Skeletal muscle cell (primary cell): ENCODE measurements at regions not wholly inside any gene's neighbourhood (a gene's known extent, or its start where the extent isn't known, plus 50 kb on each side); places are given as distances from the start of the nearest gene placed in this dataset.
"Not testable (repeated sequence)": the region's sequence is repeated elsewhere in the genome, so short reads cannot be mapped to it uniquely, and the experiment has no call there.

Experiments used
- DNase-seq: peaks from one replicate; pipeline ENCODE4 v3.0.0-alpha.2; 2010; ENCODE audit warnings: low read depth
- H3K4me3 ChIP-seq: 2 replicates; pipeline ENCODE4 v1.5.1; 2011; ENCODE audit warnings: low read depth, mild to moderate bottlenecking, control low read depth, low read length, moderate library complexity

- no peak for DNase-seq
- no peak overlapping the region for H3K4me3 ChIP-seq
Observed at GRCh38 chr22:41023299-41023623, 69.1 kb upstream of the EP300 start.

DNA sequence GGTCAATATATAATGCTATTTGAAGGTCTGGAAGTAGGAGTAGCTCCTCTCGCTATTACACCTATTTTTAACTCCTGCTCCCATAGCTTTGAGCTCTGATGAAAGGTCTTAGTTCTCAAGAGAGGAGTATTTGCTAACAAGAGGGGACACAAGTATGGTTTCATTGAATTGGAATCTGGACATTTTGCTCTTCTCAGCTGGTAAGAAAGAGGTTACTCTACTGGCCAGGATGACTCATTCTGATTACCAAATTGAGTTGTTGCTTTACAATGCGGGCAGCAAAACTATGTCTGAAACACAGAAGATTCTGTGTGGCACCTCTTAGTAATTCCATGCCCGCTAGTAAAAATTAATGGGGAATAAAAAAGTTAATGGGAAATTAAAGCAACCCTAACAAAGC, 63.6 kb upstream of the EP300 start:
- DNase-seq = peak; percentile 88
- no peak overlapping the region for H3K4me3 ChIP-seq

DNA sequence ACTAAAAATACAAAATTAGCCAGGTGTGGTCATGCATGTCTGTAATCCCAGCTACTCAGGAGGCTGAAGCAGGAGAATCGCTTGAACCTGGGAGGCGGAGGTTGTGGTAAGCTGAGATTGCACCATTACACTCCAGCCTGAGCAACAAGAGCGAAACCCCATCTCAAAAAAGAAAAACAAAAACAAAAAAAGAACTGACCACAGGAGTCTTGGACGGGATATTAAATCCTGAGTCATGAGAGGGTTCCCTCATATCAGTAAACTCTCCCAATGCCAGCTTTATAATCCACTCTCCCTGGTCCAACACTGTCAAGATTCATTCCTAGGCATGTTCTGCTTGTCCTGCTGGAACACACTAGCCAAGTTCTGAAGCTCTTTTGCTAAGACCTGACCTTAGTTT, 61.5 kb upstream of the EP300 start:
- H3K4me3 ChIP-seq = no peak overlapping the region
- DNase-seq = no peak

DNA sequence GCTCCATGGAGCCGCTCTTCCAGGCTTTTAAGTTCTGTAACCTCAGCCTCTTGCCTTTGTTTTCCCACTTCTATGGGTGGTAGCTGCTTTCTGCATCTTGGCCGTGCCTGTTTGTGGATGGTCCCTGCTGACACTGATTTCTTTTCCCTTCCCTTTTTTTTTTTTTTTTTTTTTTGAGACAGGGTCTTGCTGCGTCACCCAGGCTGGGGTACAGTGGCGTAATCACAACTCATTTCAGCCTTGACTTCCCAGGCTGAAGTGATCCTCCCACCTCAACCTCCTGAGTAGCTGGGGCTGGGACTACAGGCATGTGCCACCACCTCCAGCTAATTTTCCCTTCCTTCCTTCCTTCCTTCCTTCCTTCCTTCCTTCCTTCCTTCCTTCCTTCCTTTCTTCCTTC, 57.7 kb upstream of the EP300 start:
- DNase-seq = no peak
- no peak overlapping the region for H3K4me3 ChIP-seq

DNA sequence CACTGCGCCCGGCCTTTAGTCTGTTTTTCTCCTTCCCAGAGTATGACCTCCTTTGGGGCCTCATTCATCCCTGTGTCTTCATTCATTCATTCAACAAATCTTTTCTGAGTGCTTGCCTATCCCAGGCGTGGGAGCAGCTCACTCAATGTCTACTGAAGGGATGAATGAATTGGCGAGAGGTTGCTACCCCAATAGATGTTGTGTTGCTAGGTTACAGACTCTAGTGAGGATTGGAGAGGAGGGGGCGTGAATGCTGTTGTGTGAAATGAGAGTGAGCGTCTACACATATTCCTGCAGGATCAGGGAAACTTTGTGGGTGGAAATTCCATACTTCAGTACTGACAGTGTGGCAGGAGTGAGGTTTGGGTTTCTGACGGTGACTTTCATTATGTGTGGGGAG, 55.5 kb upstream of the EP300 start:
- no peak overlapping the region for H3K4me3 ChIP-seq
- no peak for DNase-seq

GRCh38 chr22:41038732-41039131, 53.7 kb upstream of the EP300 start:
- no peak overlapping the region for H3K4me3 ChIP-seq
- no peak for DNase-seq

- not testable (repeated sequence) for H3K4me3 ChIP-seq, DNase-seq
Observed at GRCh38 chr22:41039641-41040040, 52.8 kb upstream of the EP300 start.

DNA sequence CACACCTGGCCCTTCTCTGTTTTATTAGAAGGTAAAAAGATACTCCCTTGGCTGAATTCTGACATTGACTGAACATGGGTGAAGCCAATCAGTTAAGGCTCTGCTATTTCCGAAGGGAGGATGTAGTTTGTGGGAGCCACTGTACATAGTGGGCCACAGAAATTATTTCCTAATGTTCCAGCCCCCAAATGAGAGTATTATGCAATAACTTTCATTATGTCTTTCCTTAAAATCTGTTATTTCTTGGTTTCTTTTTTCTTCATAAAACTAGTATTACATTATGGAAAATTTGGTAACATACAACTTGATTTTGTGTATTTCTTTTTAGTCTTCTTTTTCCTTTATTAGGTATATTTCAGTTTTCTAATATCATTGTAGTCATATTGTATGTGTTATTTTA, 51.9 kb upstream of the EP300 start:
- H3K4me3 ChIP-seq = no peak overlapping the region
- DNase-seq = no peak

DNA sequence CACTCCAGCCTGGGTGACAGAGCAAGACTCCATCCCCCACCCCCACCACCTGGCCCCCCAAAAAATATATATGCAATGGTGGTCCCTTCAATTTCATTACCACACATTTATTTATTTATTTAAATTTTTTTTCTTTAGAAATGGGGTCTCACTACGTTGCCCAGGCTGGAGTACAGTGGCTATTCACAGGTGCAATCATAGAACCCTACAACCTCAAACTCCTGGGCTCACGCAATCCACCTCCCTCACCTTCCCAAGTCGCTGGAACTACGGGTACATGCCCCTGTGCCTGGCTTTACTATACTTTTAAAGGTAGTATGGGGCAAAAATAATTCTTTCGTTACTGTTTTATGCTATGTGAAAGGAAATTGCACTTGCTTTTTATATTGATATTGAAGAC, 50.9 kb upstream of the EP300 start:
- DNase-seq = no peak

More for the DNA sequence above, 50.9 kb upstream of the EP300 start:
- H3K4me3 ChIP-seq = no peak overlapping the region
